ENCODE measurements at regions not wholly inside any gene's neighbourhood (a gene's known extent, or its start where the extent isn't known, plus 50 kb on each side); places are given as distances from the start of the nearest gene placed in this dataset.

DNA sequence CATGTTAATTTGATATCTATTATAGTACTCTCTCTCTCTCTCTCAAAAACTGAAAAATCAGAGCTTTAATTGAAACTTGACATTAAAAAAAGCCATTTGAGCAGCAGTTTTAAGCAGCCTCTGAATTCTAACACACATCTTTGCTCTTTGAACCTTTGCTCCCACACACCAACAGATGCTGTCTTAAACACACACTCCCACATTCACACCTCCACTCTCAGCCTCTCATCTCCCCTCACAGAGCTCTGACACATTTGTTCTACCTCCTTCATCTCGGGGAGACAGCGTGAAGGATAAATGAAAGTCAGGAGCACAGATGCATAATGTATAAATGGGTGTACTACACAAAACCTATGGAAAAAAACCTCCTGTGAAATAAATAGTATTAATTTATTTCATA is 95.2 kb downstream of the NAB1 start:
- TF ChIP-seq, protein P1, sequence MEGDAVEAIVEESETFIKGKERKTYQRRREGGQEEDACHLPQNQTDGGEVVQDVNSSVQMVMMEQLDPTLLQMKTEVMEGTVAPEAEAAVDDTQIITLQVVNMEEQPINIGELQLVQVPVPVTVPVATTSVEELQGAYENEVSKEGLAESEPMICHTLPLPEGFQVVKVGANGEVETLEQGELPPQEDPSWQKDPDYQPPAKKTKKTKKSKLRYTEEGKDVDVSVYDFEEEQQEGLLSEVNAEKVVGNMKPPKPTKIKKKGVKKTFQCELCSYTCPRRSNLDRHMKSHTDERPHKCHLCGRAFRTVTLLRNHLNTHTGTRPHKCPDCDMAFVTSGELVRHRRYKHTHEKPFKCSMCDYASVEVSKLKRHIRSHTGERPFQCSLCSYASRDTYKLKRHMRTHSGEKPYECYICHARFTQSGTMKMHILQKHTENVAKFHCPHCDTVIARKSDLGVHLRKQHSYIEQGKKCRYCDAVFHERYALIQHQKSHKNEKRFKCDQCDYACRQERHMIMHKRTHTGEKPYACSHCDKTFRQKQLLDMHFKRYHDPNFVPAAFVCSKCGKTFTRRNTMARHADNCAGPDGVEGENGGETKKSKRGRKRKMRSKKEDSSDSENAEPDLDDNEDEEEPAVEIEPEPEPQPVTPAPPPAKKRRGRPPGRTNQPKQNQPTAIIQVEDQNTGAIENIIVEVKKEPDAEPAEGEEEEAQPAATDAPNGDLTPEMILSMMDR (IDR thresholded peaks at IDR 0.05) = no peak
- no peak for TF ChIP-seq POLR2A (IDR thresholded peaks at IDR 0.05)
